Cardiac muscle cell (in vitro differentiated cells and primary cell): ENCODE measurements at regions not wholly inside any gene's neighbourhood (a gene's known extent, or its start where the extent isn't known, plus 50 kb on each side); places are given as distances from the start of the nearest gene placed in this dataset.
A peak's percentile ranks its signal among the peaks of the same experiment; 100 is the strongest.

Experiments used
- DNase-seq, 2 donors: peaks; one replicate each; pipeline versions ENCODE4 v3.0.0 to v3.0.0-alpha.2; 2010 to 2017; ENCODE audit warnings: low read depth in 1 of 2, low spot score in 1 of 2
- H3K27ac ChIP-seq: fragments of 200-600 bp; sonication (generic); 2 replicates; pipeline ENCODE4 v1.5.1; 2016
- H3K27me3 ChIP-seq: fragments of 200-600 bp; sonication (generic); 2 replicates; pipeline ENCODE4 v1.6.0; 2016; ENCODE audit warnings: control low read depth
- H3K36me3 ChIP-seq: fragments of 200-600 bp; sonication (generic); 2 replicates; pipeline ENCODE4 v1.5.1; 2016; ENCODE audit warnings: control low read depth
- H3K4me1 ChIP-seq: fragments of 200-600 bp; sonication (generic); 2 replicates; pipeline ENCODE4 v1.8.1; 2017; ENCODE audit warnings: low read depth, mild to moderate bottlenecking, mixed run types
- H3K4me3 ChIP-seq: fragments of 200-600 bp; sonication (generic); 2 replicates; pipeline ENCODE4 v1.5.1; 2016; ENCODE audit warnings: mild to moderate bottlenecking
- H3K9me3 ChIP-seq: fragments of 200-600 bp; sonication (generic); 2 replicates; pipeline ENCODE4 v1.5.1; 2017; ENCODE audit warnings: low read depth, mild to moderate bottlenecking, control low read depth
- TF ChIP-seq, protein P1 (sequence below): IDR thresholded peaks from 2 replicates; pipeline ENCODE4 v1.5.1; 2012; ENCODE audit warnings: low read depth, mild to moderate bottlenecking, low read length

DNA sequence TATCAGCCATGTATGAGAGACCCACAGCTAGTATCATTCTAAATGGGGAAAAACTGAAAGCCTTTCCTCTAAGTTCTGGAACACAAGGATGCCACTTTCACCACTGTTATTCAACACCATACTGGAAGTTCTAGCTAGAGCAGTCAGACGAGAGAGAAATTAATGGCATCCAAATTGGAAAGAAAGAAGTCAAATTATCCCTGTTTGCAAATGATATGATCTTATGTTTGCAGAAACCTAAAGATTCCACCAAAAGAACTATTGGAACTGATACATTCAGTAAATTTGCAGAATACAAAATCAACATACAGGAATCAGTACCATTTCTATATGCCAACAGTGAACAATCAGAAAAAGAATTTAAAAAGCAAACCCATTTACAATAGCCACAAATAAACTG is 226.0 kb downstream of the TRPC6 start:
- Histone ChIP-seq H3K9me3 (no peaks in the 10 kb centered on the region), H3K4me3 (no peak overlapping the region), H3K27me3 (no peaks in the 10 kb centered on the region), H3K4me1 (no peaks in the 10 kb centered on the region), H3K36me3 (no peaks in the 10 kb centered on the region), H3K27ac (no peak overlapping the region)
- TF ChIP-seq, protein P1, sequence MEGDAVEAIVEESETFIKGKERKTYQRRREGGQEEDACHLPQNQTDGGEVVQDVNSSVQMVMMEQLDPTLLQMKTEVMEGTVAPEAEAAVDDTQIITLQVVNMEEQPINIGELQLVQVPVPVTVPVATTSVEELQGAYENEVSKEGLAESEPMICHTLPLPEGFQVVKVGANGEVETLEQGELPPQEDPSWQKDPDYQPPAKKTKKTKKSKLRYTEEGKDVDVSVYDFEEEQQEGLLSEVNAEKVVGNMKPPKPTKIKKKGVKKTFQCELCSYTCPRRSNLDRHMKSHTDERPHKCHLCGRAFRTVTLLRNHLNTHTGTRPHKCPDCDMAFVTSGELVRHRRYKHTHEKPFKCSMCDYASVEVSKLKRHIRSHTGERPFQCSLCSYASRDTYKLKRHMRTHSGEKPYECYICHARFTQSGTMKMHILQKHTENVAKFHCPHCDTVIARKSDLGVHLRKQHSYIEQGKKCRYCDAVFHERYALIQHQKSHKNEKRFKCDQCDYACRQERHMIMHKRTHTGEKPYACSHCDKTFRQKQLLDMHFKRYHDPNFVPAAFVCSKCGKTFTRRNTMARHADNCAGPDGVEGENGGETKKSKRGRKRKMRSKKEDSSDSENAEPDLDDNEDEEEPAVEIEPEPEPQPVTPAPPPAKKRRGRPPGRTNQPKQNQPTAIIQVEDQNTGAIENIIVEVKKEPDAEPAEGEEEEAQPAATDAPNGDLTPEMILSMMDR, result no peak
- no peak for DNase-seq

DNA sequence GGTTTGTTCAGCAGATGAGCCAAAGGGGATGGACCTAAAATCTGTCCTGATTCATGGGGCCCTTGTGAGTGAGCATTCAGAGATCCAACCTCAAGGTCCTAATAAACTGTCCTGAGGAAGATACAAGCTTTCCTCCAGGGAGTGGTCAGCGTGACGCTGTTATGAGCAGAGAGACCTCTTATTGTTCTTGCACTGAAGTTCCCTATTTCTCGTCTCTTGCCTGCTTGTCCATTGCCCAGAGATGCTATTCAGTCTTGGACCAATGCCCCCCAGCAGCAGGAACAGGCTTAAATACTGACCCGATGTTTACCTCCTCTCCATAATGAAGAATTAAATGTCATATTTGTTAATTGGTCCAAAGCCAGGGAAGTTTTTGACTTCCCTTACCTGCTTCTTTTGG is 225.2 kb upstream of the PGR start:
- Histone ChIP-seq H3K27me3 (no peaks in the 10 kb centered on the region), H3K4me1 (no peaks in the 10 kb centered on the region), H3K9me3 (no peaks in the 10 kb centered on the region), H3K36me3 (no peaks in the 10 kb centered on the region), H3K27ac (no peak overlapping the region), H3K4me3 (no peak overlapping the region)
- DNase-seq, result no peak
- TF ChIP-seq, protein P1, result no peak

DNA sequence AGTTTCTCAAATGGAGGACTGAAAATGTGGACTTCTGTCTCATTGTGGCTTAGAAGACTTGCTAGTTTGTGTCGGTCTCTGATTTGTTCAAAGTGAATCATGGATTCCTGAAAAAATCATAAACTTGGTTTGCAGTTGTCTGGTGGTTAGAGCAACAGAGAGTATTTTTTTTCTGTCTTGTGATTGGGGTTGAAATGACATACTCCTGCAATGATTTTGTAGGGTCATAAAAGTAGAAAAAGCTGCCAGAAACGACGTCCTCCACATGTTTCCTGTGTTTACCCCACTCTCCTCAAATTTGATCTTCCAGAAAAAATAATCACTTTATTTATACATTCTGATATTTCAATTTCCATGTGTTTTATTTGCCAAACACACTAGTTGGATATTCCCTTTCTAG is 219.2 kb upstream of the PGR start:
- no peaks in the 10 kb centered on the region for H3K9me3 ChIP-seq
- no peak overlapping the region for H3K4me3 ChIP-seq
- TF ChIP-seq, protein P1, result no peak
- H3K4me1 ChIP-seq, result no peaks in the 10 kb centered on the region
- no peaks in the 10 kb centered on the region for H3K27me3 ChIP-seq
- no peak overlapping the region for H3K27ac ChIP-seq
- no peak for DNase-seq
- no peaks in the 10 kb centered on the region for H3K36me3 ChIP-seq

DNA sequence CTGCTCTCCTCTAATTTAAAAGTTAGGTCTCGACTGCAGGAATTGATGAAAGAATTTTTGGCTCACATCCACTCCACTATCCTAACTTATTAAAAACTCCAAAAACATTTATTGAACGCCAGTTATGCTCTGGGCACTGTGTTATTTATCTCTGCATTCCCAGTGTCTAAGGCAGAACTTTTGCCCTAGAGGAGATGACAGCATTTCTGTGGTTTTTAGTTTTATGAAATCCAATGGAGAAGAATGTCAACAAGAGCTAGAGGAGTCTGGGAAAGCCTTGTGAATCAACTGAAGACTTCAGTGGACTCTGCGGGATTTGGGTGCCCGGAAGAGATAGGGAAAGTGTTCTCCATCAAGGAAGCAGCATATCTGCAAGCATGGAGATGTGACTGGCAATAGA is 217.0 kb upstream of the PGR start:
- no peaks in the 10 kb centered on the region for H3K36me3 ChIP-seq
- no peaks in the 10 kb centered on the region for H3K4me1 ChIP-seq
- no peaks in the 10 kb centered on the region for H3K27me3 ChIP-seq
- H3K27ac ChIP-seq, result no peak overlapping the region
- H3K4me3 ChIP-seq, result no peak overlapping the region
- no peaks in the 10 kb centered on the region for H3K9me3 ChIP-seq
- TF ChIP-seq, protein P1, result no peak
- peak in 1 of 2 donors; percentile 30 for DNase-seq

DNA sequence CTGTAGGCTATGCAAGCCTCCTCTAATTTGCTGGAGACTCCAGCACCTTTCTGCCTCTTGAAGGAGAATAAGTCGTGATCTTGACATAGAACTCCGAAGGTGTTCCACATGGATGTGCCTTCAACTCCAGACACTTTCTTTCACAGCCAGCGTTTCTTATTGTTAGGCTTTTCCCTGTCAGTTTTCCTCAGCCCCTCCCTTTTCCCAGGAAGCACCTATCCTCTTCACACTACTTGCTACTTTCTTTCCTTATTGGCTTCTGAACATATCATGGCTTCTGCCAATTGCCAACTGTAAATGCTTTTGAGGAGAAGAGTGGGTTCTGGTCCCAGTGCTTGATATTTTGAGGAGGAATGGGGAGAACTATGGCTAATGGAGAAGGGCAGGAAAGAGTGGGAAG is 216.3 kb upstream of the PGR start:
- Histone ChIP-seq H3K4me1 (no peaks in the 10 kb centered on the region), H3K27me3 (no peaks in the 10 kb centered on the region), H3K27ac (no peak overlapping the region), H3K9me3 (no peaks in the 10 kb centered on the region), H3K4me3 (no peak overlapping the region), H3K36me3 (no peaks in the 10 kb centered on the region)
- TF ChIP-seq, protein P1, result no peak
- DNase-seq, result no peak

DNA sequence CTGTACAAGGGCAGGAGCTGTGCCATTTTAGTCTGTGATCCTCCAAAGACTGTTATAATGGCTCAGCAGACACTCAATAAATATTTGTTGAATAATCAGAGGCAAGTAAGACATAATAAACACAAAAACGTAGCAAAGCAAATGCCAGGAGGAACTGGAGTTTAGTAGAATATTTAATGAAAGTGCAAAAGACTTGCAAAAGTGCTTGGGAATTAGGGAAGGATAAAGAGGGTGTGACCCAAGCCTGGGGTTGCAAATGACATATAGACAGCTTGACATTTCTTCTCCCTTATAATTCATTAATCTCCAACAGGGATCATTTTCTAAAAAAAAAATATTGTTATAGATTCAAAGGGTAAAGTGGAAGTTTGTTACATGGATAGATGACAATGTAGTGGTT is 212.7 kb upstream of the PGR start:
- H3K27ac ChIP-seq, result no peak overlapping the region
- no peaks in the 10 kb centered on the region for H3K9me3 ChIP-seq
- TF ChIP-seq, protein P1, result no peak
- H3K4me3 ChIP-seq, result no peak overlapping the region
- no peaks in the 10 kb centered on the region for H3K36me3 ChIP-seq
- H3K4me1 ChIP-seq, result no peaks in the 10 kb centered on the region
- no peaks in the 10 kb centered on the region for H3K27me3 ChIP-seq
- no peak for DNase-seq
